K562 (cell line): ENCODE measurements at regions not wholly inside any gene's neighbourhood (a gene's known extent, or its start where the extent isn't known, plus 50 kb on each side); places are given as distances from the start of the nearest gene placed in this dataset.

Experiments used
- ATAC-seq: fragments of 200-7000 bp; cut with Tn5 transposase; 3 replicates; pipeline ENCODE4 v1.9.1; 2020; ENCODE audit warnings: moderate library complexity
- BruUV-seq: library from RNA; stranded (reverse); fragments of 400-500 nt; replicated peaks from 2 replicates; lab custom pipeline; 2021; lab: Mats Ljungman, UMichigan
- CTCF ChIA-PET: fragments of 300-600 bp; formaldehyde crosslinking; extraction: SDS; loops from one replicate; lab custom pipeline; 2021; ENCODE audit warnings: low intra/inter-chr PET ratio; lab: Yijun Ruan, JAX
- POLR2A ChIA-PET: fragments of 300-600, 350-650 bp; sonication (Branson Sonifier 250); formaldehyde crosslinking; extraction: SDS; loops from one replicate; lab custom pipeline; 2021; ENCODE audit warnings: antibody characterized with exemption, inconsistent platforms; lab: Yijun Ruan, JAX
- DNase-seq, 4 experiments: peaks; one replicate each; pipeline versions ENCODE4 v3.0.0 to v3.0.0-alpha.2; 2011 to 2018; ENCODE audit warnings: low spot score in 3 of 4, mixed read lengths in 3 of 4; ENCODE audit errors: extremely low read depth in 1 of 4
- FAIRE-seq: peaks from 2 replicates; lab custom pipeline; 2011; peaks lifted over from hg19 to GRCh38; lab: Jason Lieb, UNC
- H2AFZ ChIP-seq: 2 replicates; pipeline ENCODE4 v1.6.0; 2011; ENCODE audit warnings: low read depth, low read length, control low read depth, inconsistent platforms
- H3K27ac ChIP-seq: fragments of 200-600 bp; 3 replicates; pipeline ENCODE4 v1.8.0; 2011; ENCODE audit warnings: low read depth, mild to moderate bottlenecking, control low read depth, inconsistent platforms, low read length, moderate library complexity, mixed read lengths; ENCODE audit errors: extremely low read depth
- H3K27me3 ChIP-seq, 2 experiments: fragments of 300-600 bp in 1 of 2; 2 replicates in 1 of 2; 3 replicates in 1 of 2; pipeline versions ENCODE4 v1.6.0 to v1.8.0; 2011; ENCODE audit warnings: inconsistent platforms in 2 of 2, low read length in 2 of 2, mild to moderate bottlenecking in 1 of 2, mixed read lengths in 1 of 2, moderate library complexity in 1 of 2; ENCODE audit not compliant: control insufficient read depth in 2 of 2, insufficient read depth in 2 of 2
- H3K36me3 ChIP-seq: fragments of 300-600 bp; 3 replicates; pipeline ENCODE4 v1.8.0; 2011; ENCODE audit warnings: mild to moderate bottlenecking, low read length, inconsistent platforms; ENCODE audit not compliant: control insufficient read depth, insufficient read depth
- H3K4me1 ChIP-seq, 2 experiments: fragments of 200-600 bp in 1 of 2; replicated peaks in 1 of 2; 2 replicates in 1 of 2; 3 replicates in 1 of 2; pipeline versions ENCODE4 v1.5.1 to v1.8.0; 2011; ENCODE audit warnings: inconsistent platforms in 2 of 2, low read length in 2 of 2, mild to moderate bottlenecking in 1 of 2, mixed read lengths in 1 of 2, moderate library complexity in 1 of 2; ENCODE audit not compliant: control insufficient read depth in 2 of 2, insufficient read depth in 2 of 2
- H3K4me2 ChIP-seq: 2 replicates; pipeline ENCODE4 v1.6.1; 2011; ENCODE audit warnings: low read length, control low read depth, inconsistent platforms, mixed read lengths; ENCODE audit not compliant: insufficient read depth
- H3K4me3 ChIP-seq: fragments of 200-600 bp; sonication (generic), shearing (Covaris generic); 2 replicates; pipeline ENCODE4 v1.5.1; 2016; ENCODE audit warnings: control low read depth, inconsistent platforms
- H3K79me2 ChIP-seq: fragments of 200-600 bp; 3 replicates; pipeline ENCODE4 v1.8.0; 2011; ENCODE audit warnings: low read length, inconsistent platforms; ENCODE audit not compliant: control insufficient read depth, insufficient read depth
- H3K9ac ChIP-seq, 2 experiments: 2 replicates each; pipeline versions ENCODE4 v1.6.0 to v1.6.1; 2011; ENCODE audit warnings: low read depth in 2 of 2, low read length in 2 of 2, control low read depth in 1 of 2, inconsistent platforms in 1 of 2, mild to moderate bottlenecking in 1 of 2, mixed read lengths in 1 of 2; ENCODE audit not compliant: insufficient read depth in 1 of 2
- H3K9me1 ChIP-seq: one replicate; pipeline ENCODE4 v1.6.0; 2011; ENCODE audit warnings: inconsistent platforms, mild to moderate bottlenecking, low read length, moderate library complexity; ENCODE audit not compliant: control insufficient read depth, insufficient read depth
- H3K9me3 ChIP-seq: replicated peaks from 2 replicates; pipeline ENCODE4 v1.5.1; 2011; ENCODE audit warnings: low read depth, low read length, inconsistent platforms; ENCODE audit not compliant: control insufficient read depth, insufficient read depth
- H4K20me1 ChIP-seq: replicated peaks from 2 replicates; pipeline ENCODE4 v1.6.1; 2011; ENCODE audit warnings: low read length, inconsistent platforms, mixed read lengths; ENCODE audit not compliant: control insufficient read depth, insufficient read depth
- AFF4 ChIP-seq: sonication (generic); formaldehyde crosslinking; IDR thresholded peaks from 2 replicates; pipeline ENCODE4 v1.8.0; 2023; ENCODE audit warnings: mild to moderate bottlenecking, missing genetic modification reagents
- ASH1L ChIP-seq: fragments of 450-650 bp; IDR thresholded peaks from 2 replicates; pipeline ENCODE4 v1.6.1; 2018; ENCODE audit warnings: borderline replicate concordance, mild to moderate bottlenecking, low read depth; ENCODE audit not compliant: partially characterized antibody
- CREBBP ChIP-seq: IDR thresholded peaks from one replicate; pipeline ENCODE4 v1.6.1; 2012; ENCODE audit warnings: low read depth, mild to moderate bottlenecking, control low read depth, inconsistent platforms, low read length
- E2F3 ChIP-seq: fragments of 250-450 bp; sonication (Bioruptor Pico); IDR thresholded peaks from 2 replicates; pipeline ENCODE4 v1.4.0; 2020; ENCODE audit warnings: mild to moderate bottlenecking
- FUS ChIP-seq: fragments of 200-400 bp; formaldehyde crosslinking; optimal IDR thresholded peaks from 2 replicates; pipeline ENCODE3; 2017; ENCODE audit warnings: low read depth, low read length
- KHSRP ChIP-seq: fragments of 450-650 bp; IDR thresholded peaks from 2 replicates; pipeline ENCODE4 v1.6.1; 2017
- RBBP5 ChIP-seq: fragments of 200-600 bp; sonication (generic); IDR thresholded peaks from 2 replicates; pipeline ENCODE4 v1.6.1; 2012; ENCODE audit warnings: borderline replicate concordance, mild to moderate bottlenecking, low read length, control low read depth, inconsistent platforms; ENCODE audit not compliant: insufficient read depth, poor library complexity, severe bottlenecking
- RCOR1 ChIP-seq, 2 experiments: IDR thresholded peaks; 2 replicates each; pipeline ENCODE4 v1.6.1; 2012; ENCODE audit warnings: low read depth in 2 of 2, low read length in 2 of 2, borderline replicate concordance in 1 of 2, improper control_type of control experiment in 1 of 2
- ZNF121 ChIP-seq: sonication (generic); formaldehyde crosslinking; conservative IDR thresholded peaks from 2 replicates; pipeline ENCODE4 v1.8.0; 2022; ENCODE audit warnings: missing genetic modification reagents
- WGBS: fragments of 100-300 bp; shearing (Covaris generic); methylation state at CpG from one replicate; pipeline ENCODE4 v1.1.6; 2016; ENCODE audit warnings: low coverage, mixed read lengths; ENCODE audit not compliant: insufficient coverage; ENCODE audit errors: missing lambda C conversion rate; 5-methylcytosine and 5-hydroxymethylcytosine counted together
- in situ Hi-C: fragments of 300-500 bp; cut with MboI; formaldehyde crosslinking; loops from 4 replicates; pipeline ENCODE4 v1.15.0; 2018; ENCODE audit warnings: inconsistent platforms, mixed read lengths
- intact Hi-C: fragments of 100-400 bp; cut with micrococcal nuclease; formaldehyde crosslinking; loops from 2 replicates; pipeline ENCODE4 v1.14.2; 2022
- TF ChIP-seq, protein P1 (sequence below): fragments of 450-650 bp; IDR thresholded peaks from 2 replicates; pipeline ENCODE4 v1.6.1; 2016; ENCODE audit warnings: mild to moderate bottlenecking
- TF ChIP-seq, protein P2 (sequence below): fragments of 250-450 bp; sonication (Bioruptor Pico); IDR thresholded peaks from 2 replicates; pipeline ENCODE4 v1.4.0; 2020

GRCh38 chr5:5755888-5756287 is 333.4 kb downstream of the ICE1 start:
- intact Hi-C loops: no loop called here
- in situ Hi-C loops: no loop called here
- POLR2A ChIA-PET: interaction anchor here (0.6 kb wide), 2 partner anchors 7 to 114 kb away, joined by 3 read pairs; no protein-coding TSS in a partner anchor
- Histone ChIP-seq H3K9me3 (no peaks in the 10 kb centered on the region; the same call in 1 of the 2 replicates), H3K27ac (no peak overlapping the region), H4K20me1 (no peaks in the 10 kb centered on the region), H3K4me3 (no peak overlapping the region), H3K79me2 (no peaks in the 10 kb centered on the region), H3K4me1 (no peaks in the 10 kb centered on the region), H3K9me1 (no peaks in the 10 kb centered on the region), H3K4me2 (no peak overlapping the region), H3K27me3 (peaks cover 0 to 3% of the 10 kb centered on the region in 2 experiments; a peak in 1 of 5 replicates), H2AFZ (no peak overlapping the region), H3K36me3 (no peaks in the 10 kb centered on the region), H3K9ac (no peak overlapping the region)
- no peak for ATAC-seq
- FAIRE-seq: no peak
- WGBS: 0% methylated on average over 2 of the region's 2 CpGs
- no TSS peak for BruUV-seq
- CTCF ChIA-PET: no interaction called here
- no peak for DNase-seq
- TF ChIP-seq ASH1L (no peak), KHSRP (no peak), ZNF121 (CRISPR knock-in tag) (no peak), FUS (no peak), RCOR1 (IDR thresholded peaks at IDR 0.05; ENCODE audit: borderline replicate concordance in 1 of 2, low read depth in 2 of 2, low read length in 2 of 2) (no peak), RBBP5 (no peak), E2F3 (CRISPR knock-in tag) (no peak), AFF4 (CRISPR knock-in tag) (no peak), CREBBP (no peak)
- TF ChIP-seq, protein P1, sequence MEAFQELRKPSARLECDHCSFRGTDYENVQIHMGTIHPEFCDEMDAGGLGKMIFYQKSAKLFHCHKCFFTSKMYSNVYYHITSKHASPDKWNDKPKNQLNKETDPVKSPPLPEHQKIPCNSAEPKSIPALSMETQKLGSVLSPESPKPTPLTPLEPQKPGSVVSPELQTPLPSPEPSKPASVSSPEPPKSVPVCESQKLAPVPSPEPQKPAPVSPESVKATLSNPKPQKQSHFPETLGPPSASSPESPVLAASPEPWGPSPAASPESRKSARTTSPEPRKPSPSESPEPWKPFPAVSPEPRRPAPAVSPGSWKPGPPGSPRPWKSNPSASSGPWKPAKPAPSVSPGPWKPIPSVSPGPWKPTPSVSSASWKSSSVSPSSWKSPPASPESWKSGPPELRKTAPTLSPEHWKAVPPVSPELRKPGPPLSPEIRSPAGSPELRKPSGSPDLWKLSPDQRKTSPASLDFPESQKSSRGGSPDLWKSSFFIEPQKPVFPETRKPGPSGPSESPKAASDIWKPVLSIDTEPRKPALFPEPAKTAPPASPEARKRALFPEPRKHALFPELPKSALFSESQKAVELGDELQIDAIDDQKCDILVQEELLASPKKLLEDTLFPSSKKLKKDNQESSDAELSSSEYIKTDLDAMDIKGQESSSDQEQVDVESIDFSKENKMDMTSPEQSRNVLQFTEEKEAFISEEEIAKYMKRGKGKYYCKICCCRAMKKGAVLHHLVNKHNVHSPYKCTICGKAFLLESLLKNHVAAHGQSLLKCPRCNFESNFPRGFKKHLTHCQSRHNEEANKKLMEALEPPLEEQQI: no peak
- TF ChIP-seq, protein P2, sequence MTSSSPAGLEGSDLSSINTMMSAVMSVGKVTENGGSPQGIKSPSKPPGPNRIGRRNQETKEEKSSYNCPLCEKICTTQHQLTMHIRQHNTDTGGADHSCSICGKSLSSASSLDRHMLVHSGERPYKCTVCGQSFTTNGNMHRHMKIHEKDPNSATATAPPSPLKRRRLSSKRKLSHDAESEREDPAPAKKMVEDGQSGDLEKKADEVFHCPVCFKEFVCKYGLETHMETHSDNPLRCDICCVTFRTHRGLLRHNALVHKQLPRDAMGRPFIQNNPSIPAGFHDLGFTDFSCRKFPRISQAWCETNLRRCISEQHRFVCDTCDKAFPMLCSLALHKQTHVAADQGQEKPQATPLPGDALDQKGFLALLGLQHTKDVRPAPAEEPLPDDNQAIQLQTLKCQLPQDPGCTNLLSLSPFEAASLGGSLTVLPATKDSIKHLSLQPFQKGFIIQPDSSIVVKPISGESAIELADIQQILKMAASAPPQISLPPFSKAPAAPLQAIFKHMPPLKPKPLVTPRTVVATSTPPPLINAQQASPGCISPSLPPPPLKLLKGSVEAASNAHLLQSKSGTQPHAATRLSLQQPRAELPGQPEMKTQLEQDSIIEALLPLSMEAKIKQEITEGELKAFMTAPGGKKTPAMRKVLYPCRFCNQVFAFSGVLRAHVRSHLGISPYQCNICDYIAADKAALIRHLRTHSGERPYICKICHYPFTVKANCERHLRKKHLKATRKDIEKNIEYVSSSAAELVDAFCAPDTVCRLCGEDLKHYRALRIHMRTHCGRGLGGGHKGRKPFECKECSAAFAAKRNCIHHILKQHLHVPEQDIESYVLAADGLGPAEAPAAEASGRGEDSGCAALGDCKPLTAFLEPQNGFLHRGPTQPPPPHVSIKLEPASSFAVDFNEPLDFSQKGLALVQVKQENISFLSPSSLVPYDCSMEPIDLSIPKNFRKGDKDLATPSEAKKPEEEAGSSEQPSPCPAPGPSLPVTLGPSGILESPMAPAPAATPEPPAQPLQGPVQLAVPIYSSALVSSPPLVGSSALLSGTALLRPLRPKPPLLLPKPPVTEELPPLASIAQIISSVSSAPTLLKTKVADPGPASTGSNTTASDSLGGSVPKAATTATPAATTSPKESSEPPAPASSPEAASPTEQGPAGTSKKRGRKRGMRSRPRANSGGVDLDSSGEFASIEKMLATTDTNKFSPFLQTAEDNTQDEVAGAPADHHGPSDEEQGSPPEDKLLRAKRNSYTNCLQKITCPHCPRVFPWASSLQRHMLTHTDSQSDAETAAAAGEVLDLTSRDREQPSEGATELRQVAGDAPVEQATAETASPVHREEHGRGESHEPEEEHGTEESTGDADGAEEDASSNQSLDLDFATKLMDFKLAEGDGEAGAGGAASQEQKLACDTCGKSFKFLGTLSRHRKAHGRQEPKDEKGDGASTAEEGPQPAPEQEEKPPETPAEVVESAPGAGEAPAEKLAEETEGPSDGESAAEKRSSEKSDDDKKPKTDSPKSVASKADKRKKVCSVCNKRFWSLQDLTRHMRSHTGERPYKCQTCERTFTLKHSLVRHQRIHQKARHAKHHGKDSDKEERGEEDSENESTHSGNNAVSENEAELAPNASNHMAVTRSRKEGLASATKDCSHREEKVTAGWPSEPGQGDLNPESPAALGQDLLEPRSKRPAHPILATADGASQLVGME (CRISPR knock-in tag): no peak
